ENCODE measurements at regions not wholly inside any gene's neighbourhood (a gene's known extent, or its start where the extent isn't known, plus 50 kb on each side); places are given as distances from the start of the nearest gene placed in this dataset.

GRCh38 chr11:108994887-108995286, 330.0 kb downstream of the DDX10 start:
- no peak for DNase-seq

- DNase-seq: no peak
Measured at GRCh38 chr11:108997826-108998225, 333.0 kb downstream of the DDX10 start.

- DNase-seq: no peak
Measured at GRCh38 chr11:109000531-109000930, 335.7 kb downstream of the DDX10 start.

GRCh38 chr11:109001585-109001984, 336.7 kb downstream of the DDX10 start:
- no peak for DNase-seq

- DNase-seq: no peak
Measured at GRCh38 chr11:109012991-109013390, 348.1 kb downstream of the DDX10 start.

- DNase-seq: no peak
Measured at GRCh38 chr11:109015283-109015682, 350.4 kb downstream of the DDX10 start.

- no peak for DNase-seq
Measured at GRCh38 chr11:109016724-109017123, 351.9 kb downstream of the DDX10 start.

- DNase-seq: no peak
Measured at GRCh38 chr11:109017489-109017888, 352.6 kb downstream of the DDX10 start.

GRCh38 chr11:109018639-109019038, 353.8 kb downstream of the DDX10 start:
- no peak for DNase-seq

GRCh38 chr11:109019342-109019936, 354.6 kb downstream of the DDX10 start:
- DNase-seq: no peak

GRCh38 chr11:109023036-109023435, 358.2 kb downstream of the DDX10 start:
- DNase-seq: no peak

- DNase-seq: no peak
Measured at GRCh38 chr11:109026891-109027489, 362.1 kb downstream of the DDX10 start.

GRCh38 chr11:109027851-109028250, 363.0 kb downstream of the DDX10 start:
- no peak for DNase-seq

- no peak for DNase-seq
Measured at GRCh38 chr11:109029927-109030326, 365.1 kb downstream of the DDX10 start.

GRCh38 chr11:109033627-109034338, 368.9 kb downstream of the DDX10 start:
- no peak for DNase-seq

- DNase-seq: no peak
Measured at GRCh38 chr11:109034339-109034696, 369.4 kb downstream of the DDX10 start.

GRCh38 chr11:109035284-109035683, 370.4 kb downstream of the DDX10 start:
- DNase-seq: no peak

- DNase-seq: no peak
Measured at GRCh38 chr11:109036011-109036410, 371.1 kb downstream of the DDX10 start.

- no peak for DNase-seq
Measured at GRCh38 chr11:109037856-109038780, 373.2 kb downstream of the DDX10 start.

GRCh38 chr11:109039611-109040010, 374.7 kb downstream of the DDX10 start:
- no peak for DNase-seq

- DNase-seq: no peak
Measured at GRCh38 chr11:109040303-109040702, 375.4 kb downstream of the DDX10 start.

- no peak for DNase-seq
Measured at GRCh38 chr11:109041876-109042275, 377.0 kb downstream of the DDX10 start.

- no peak for DNase-seq
Measured at GRCh38 chr11:109043315-109043714, 378.4 kb downstream of the DDX10 start.
